Common myeloid progenitor, CD34-positive (primary cell): ENCODE measurements at regions not wholly inside any gene's neighbourhood (a gene's known extent, or its start where the extent isn't known, plus 50 kb on each side); places are given as distances from the start of the nearest gene placed in this dataset.

Experiments used
- CTCF ChIA-PET: fragments of 350-600 bp; sonication (Branson Sonifier 250); formaldehyde crosslinking; loops from one replicate; lab custom pipeline; 2021; ENCODE audit warnings: antibody characterized with exemption; lab: Charles Lee
- POLR2A ChIA-PET: fragments of 350-600 bp; sonication (Branson Sonifier 250); formaldehyde crosslinking; loops from one replicate; lab custom pipeline; 2021; ENCODE audit warnings: antibody characterized with exemption; lab: Charles Lee
- DNase-seq, 3 donors: peaks; one replicate each; pipeline versions ENCODE4 v3.0.0 to v3.0.0-alpha.2; 2013
- H3K27ac ChIP-seq, 2 experiments: 1 replicate in 1 of 2; 2 replicates in 1 of 2; pipeline ENCODE4 v1.7.0; 2013; ENCODE audit warnings: inconsistent platforms in 2 of 2, low read length in 2 of 2, mild to moderate bottlenecking in 2 of 2, low read depth in 1 of 2, moderate library complexity in 1 of 2; ENCODE audit not compliant: severe bottlenecking in 2 of 2, insufficient read depth in 1 of 2, poor library complexity in 1 of 2
- H3K27me3 ChIP-seq, 5 experiments: replicated peaks in 2 of 5; 1 replicate in 3 of 5; 2 replicates in 2 of 5; pipeline versions ENCODE4 v1.6.1 to v1.7.0; 2013; ENCODE audit warnings: low read length in 4 of 5, mild to moderate bottlenecking in 2 of 5, moderate library complexity in 2 of 5, inconsistent platforms in 1 of 5; ENCODE audit not compliant: insufficient read depth in 5 of 5, control insufficient read depth in 4 of 5
- H3K36me3 ChIP-seq, 4 experiments: 1 replicate in 2 of 4; 2 replicates in 2 of 4; pipeline versions ENCODE4 v1.6.1 to v1.7.0; 2013; ENCODE audit warnings: low read length in 3 of 4, control low read depth in 1 of 4, mild to moderate bottlenecking in 1 of 4; ENCODE audit not compliant: control insufficient read depth in 4 of 4, insufficient read depth in 4 of 4
- H3K4me1 ChIP-seq, 4 experiments: 1 replicate in 3 of 4; 2 replicates in 1 of 4; pipeline versions ENCODE4 v1.6.1 to v1.7.1; 2013; ENCODE audit warnings: low read length in 3 of 4, mild to moderate bottlenecking in 3 of 4, control low read depth in 1 of 4, inconsistent platforms in 1 of 4, moderate library complexity in 1 of 4; ENCODE audit not compliant: control insufficient read depth in 4 of 4, insufficient read depth in 4 of 4; ENCODE audit errors: control extremely low read depth in 1 of 4
- H3K4me3 ChIP-seq, 7 experiments: 1 replicate in 4 of 7; 2 replicates in 3 of 7; pipeline versions ENCODE4 v1.5.1 to v1.7.0; 2013; ENCODE audit warnings: mild to moderate bottlenecking in 7 of 7, low read length in 6 of 7, moderate library complexity in 6 of 7, inconsistent platforms in 2 of 7, low read depth in 2 of 7, control low read depth in 1 of 7; ENCODE audit not compliant: insufficient read depth in 4 of 7, control insufficient read depth in 1 of 7; ENCODE audit errors: extremely low read depth in 1 of 7
- H3K9me3 ChIP-seq, 5 experiments: 1 replicate in 4 of 5; 2 replicates in 1 of 5; pipeline versions ENCODE4 v1.6.1 to v1.7.1; 2013; ENCODE audit warnings: low read length in 4 of 5, mild to moderate bottlenecking in 2 of 5, inconsistent platforms in 1 of 5, low read depth in 1 of 5, moderate library complexity in 1 of 5; ENCODE audit not compliant: control insufficient read depth in 4 of 5, insufficient read depth in 2 of 5; ENCODE audit errors: control extremely low read depth in 1 of 5
- WGBS: methylation state at CpG from one replicate; pipeline ENCODE4 v1.1.5; 2013; ENCODE audit not compliant: insufficient coverage; 5-methylcytosine and 5-hydroxymethylcytosine counted together

DNA sequence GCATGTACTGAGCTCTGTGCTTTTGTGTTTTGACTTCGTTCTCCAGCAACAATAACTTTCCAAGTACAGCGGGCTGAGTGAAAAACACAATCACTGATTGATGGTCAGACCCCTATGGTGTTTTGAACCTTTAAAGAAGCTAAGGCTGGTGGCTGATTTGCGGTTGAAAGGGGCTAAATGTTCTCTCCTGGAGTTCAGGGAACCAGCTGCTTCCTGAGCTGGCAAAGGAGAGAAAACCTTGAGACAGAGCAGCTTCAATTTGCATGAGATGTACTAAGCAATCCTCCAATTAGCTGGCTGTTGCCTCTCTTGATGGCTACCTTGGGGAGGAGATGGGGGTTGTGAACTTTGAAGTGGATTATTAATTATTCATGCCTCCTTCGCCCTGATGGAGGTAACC is 546.7 kb upstream of the SEL1L start:
- H3K9me3 ChIP-seq: no peaks in the 10 kb centered on the region
- CTCF ChIA-PET: no interaction called here
- no peaks in the 10 kb centered on the region for H3K4me1 ChIP-seq
- no peaks in the 10 kb centered on the region for H3K27me3 ChIP-seq
- H3K27ac ChIP-seq: no peak overlapping the region
- 6% methylated on average over 1 of the region's 4 CpGs for WGBS
- DNase-seq: no peak
- POLR2A ChIA-PET: no interaction called here
- H3K36me3 ChIP-seq: no peaks in the 10 kb centered on the region
- H3K4me3 ChIP-seq: no peak overlapping the region

DNA sequence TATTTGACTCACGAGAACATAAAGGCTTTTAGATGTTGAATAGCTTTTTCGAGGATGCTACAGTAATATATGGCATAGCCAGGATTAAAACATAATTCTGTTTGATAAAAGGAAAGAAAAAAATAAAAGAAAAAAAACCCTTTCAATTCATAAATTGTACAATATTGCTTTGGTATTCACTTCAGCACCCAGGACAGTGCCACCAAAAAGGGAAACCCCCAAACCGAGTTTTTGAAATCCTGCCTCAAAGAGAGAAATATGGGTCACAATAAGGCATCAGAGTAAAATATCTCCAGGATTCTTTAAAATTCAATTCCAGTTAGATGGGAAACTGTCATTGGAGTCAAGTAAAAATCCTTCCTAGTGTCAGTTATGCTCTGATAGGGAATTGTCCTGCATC is 551.2 kb upstream of the SEL1L start:
- CTCF ChIA-PET: no interaction called here

DNA sequence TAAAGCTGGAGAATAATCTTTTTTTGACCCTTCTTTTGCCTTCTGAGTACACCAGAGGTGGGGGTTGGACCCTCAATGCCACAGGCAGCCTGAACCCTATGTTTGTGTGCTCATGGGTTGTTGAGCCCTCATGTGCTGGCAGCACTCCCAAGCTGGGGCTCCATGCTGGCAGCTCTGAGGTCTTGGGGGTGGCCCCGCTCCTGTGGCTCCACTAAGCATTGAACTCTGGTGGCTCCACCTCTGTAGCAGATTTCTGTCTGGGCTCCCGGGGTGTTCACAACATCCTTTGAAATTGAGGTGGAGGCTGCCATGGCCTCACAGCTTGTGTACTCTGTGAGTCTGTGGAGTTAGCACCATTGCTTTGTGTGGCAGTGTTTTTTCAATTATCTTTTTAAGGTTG is 557.4 kb upstream of the SEL1L start:
- H3K27me3 ChIP-seq: no peaks in the 10 kb centered on the region
- no peaks in the 10 kb centered on the region for H3K4me1 ChIP-seq
- no peaks in the 10 kb centered on the region for H3K9me3 ChIP-seq
- no peak for DNase-seq
- ChIA-PET POLR2A (no interaction called here), CTCF (no interaction called here)
- H3K27ac ChIP-seq: no peak overlapping the region
- 95% methylated on average over 2 of the region's 2 CpGs for WGBS
- H3K4me3 ChIP-seq: no peak overlapping the region
- no peaks in the 10 kb centered on the region for H3K36me3 ChIP-seq

More for the DNA sequence above, 551.2 kb upstream of the SEL1L start:
- no peak overlapping the region for H3K4me3 ChIP-seq
- no peak overlapping the region for H3K27ac ChIP-seq
- H3K27me3 ChIP-seq: no peaks in the 10 kb centered on the region
- H3K4me1 ChIP-seq: no peaks in the 10 kb centered on the region
- no peak for DNase-seq
- no peaks in the 10 kb centered on the region for H3K36me3 ChIP-seq
- 43% methylated on average over 1 of the region's 3 CpGs for WGBS
- no peaks in the 10 kb centered on the region for H3K9me3 ChIP-seq
- POLR2A ChIA-PET: no interaction called here

DNA sequence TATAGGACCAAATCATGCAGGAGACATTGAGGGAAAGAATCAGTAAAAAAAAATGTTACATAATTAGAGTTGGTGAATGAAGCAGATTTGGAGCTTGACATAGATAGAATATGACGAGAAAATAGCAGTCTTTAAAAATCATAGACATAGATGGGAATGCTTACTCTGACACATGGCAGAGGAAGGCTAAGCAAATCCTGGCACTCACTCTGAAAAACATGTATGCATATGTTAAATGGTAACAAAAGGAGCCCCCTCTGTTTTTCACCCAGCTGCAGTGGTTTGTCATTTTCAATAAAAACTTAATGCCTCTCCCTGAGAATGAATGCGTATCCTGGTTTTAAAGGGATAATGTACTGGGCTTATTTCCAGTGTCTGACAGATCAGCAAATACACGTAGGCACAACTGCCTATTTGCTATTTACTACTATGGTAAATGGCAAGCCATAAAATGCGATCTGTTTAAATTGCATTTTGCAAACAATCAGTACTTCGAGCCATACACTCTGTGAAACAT is 561.2 kb upstream of the SEL1L start:
- Histone ChIP-seq H3K9me3 (no peaks in the 10 kb centered on the region), H3K27ac (no peak overlapping the region), H3K4me3 (no peak overlapping the region), H3K4me1 (no peaks in the 10 kb centered on the region), H3K36me3 (no peaks in the 10 kb centered on the region), H3K27me3 (no peaks in the 10 kb centered on the region)
- CTCF ChIA-PET: no interaction called here
- 83% methylated on average over 2 of the region's 5 CpGs for WGBS
- POLR2A ChIA-PET: no interaction called here
- no peak for DNase-seq

DNA sequence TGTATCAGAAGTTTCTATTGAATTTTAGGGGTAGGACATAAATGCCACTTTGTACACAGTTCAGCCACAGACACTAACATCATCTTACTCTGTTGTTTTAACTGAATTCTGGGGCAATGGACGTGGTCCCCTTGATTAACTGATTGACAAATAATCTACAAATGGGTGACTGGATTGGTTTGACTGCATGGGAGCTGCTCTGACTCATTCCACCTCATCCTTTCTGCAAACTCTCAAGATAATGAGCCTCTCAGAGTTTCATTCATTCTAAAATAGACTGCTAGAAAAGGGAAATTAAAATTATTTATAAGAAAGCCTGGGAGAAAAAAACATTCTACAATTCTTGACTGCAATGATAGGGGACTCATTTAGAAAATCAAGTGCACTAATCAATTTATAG is 570.4 kb upstream of the SEL1L start:
- H3K36me3 ChIP-seq: no peaks in the 10 kb centered on the region
- H3K4me3 ChIP-seq: no peak overlapping the region
- ChIA-PET CTCF (no interaction called here), POLR2A (no interaction called here)
- no peaks in the 10 kb centered on the region for H3K27me3 ChIP-seq
- no CpG with 5 or more reads among the region's 1 CpG for WGBS
- no peak overlapping the region for H3K27ac ChIP-seq
- no peaks in the 10 kb centered on the region for H3K9me3 ChIP-seq
- DNase-seq: no peak
- H3K4me1 ChIP-seq: no peaks in the 10 kb centered on the region

DNA sequence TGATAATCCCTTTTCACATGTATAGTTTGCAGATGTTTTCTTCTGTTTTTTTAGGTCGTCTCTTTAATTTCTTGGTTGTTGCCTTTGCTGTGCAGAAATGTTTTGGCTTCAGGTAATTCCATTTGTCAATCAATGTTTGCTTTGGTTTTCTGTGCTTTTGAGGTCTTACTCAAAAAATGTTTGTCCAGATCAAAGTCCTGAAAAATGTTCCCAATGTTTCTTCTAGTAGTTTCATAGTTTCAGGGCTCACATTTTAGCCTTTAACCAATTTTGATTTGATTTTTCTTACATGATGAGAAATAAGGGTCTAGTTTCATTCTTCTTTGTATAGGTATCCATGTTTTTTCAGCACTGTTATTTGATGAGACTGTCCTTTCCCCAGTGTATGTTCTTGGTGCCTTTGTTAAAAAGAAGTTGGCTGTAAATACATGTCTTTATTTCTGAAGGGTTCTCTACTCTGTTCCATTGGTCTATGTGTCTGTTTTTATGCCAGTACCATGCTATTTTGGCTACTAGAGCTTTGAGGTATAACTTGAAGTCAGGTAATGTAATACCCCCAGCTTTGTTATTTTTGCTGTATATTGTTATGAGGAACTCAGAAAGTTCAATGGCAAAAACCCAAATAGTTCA is 578.7 kb upstream of the SEL1L start:
- no CpG with 5 or more reads among the region's 1 CpG for WGBS
- H3K4me3 ChIP-seq: no peak overlapping the region
- H3K4me1 ChIP-seq: no peaks in the 10 kb centered on the region
- POLR2A ChIA-PET: no interaction called here
- peaks cover 0 to 1% (median 0%) of the 10 kb centered on the region in 5 experiments for H3K9me3 ChIP-seq
- no peak overlapping the region for H3K27ac ChIP-seq
- DNase-seq: no peak
- no peaks in the 10 kb centered on the region for H3K36me3 ChIP-seq
- CTCF ChIA-PET: no interaction called here
- H3K27me3 ChIP-seq: no peaks in the 10 kb centered on the region

DNA sequence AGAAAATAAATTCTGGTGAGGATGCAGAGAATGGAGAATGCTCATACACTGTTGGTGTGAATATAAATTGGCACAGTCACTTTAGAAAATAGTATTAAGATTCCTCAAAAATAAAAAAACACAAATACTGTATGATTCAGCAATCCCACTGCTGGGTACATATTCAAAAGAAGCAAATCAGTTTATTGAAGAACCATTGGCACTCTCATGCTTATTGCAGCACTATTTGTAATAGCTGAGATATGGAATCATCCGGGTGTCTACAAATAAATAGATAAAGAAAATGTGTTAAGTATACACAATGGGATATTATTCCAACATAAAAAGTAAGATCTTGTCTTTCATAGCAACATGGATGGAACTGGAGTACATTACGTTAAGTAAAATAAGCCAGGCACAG is 579.4 kb upstream of the SEL1L start:
- WGBS: no CpG with 5 or more reads among the region's 2 CpGs
- DNase-seq: no peak
- H3K4me3 ChIP-seq: no peak overlapping the region
- H3K4me1 ChIP-seq: no peaks in the 10 kb centered on the region
- ChIA-PET POLR2A (no interaction called here), CTCF (no interaction called here)
- no peaks in the 10 kb centered on the region for H3K27me3 ChIP-seq
- H3K36me3 ChIP-seq: no peaks in the 10 kb centered on the region
- H3K27ac ChIP-seq: no peak overlapping the region
- H3K9me3 ChIP-seq: peaks cover 0 to 3% (median 0%) of the 10 kb centered on the region in 5 experiments
